ENCODE measurements at regions not wholly inside any gene's neighbourhood (a gene's known extent, or its start where the extent isn't known, plus 50 kb on each side); places are given as distances from the start of the nearest gene placed in this dataset.

DNA sequence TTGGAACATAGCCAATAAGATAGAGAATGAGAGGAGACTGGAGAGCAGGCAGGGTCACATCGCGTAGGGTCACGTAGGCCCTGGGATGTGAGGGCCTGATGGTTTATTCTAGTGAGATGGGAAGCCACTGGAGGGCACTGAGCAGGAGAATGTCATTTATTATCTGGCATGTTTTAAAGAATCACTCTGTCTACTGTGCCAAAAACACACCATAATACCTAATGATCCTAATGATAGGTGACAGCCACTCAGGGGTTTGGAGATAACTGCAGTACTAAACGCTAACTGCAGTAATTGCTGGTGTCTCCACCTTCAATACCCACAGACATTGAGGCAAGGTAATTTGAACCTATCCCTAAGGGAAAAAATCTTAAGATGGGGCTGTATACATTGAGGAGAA lies 185.4 kb downstream of the TTLL7 start:
- Mint-ChIP-seq H3K36me3 (ENCODE audit: unreplicated experiment) (no peaks in the 10 kb centered on the region), H3K4me1 (ENCODE audit: unreplicated experiment) (no peaks in the 10 kb centered on the region), H3K4me3 (ENCODE audit: unreplicated experiment) (no peak overlapping the region), H3K27me3 (ENCODE audit: unreplicated experiment) (no peaks in the 10 kb centered on the region), H3K27ac (ENCODE audit: unreplicated experiment) (no peak overlapping the region), H3K9me3 (ENCODE audit: unreplicated experiment) (no peaks in the 10 kb centered on the region)
- TF ChIP-seq, protein P1, sequence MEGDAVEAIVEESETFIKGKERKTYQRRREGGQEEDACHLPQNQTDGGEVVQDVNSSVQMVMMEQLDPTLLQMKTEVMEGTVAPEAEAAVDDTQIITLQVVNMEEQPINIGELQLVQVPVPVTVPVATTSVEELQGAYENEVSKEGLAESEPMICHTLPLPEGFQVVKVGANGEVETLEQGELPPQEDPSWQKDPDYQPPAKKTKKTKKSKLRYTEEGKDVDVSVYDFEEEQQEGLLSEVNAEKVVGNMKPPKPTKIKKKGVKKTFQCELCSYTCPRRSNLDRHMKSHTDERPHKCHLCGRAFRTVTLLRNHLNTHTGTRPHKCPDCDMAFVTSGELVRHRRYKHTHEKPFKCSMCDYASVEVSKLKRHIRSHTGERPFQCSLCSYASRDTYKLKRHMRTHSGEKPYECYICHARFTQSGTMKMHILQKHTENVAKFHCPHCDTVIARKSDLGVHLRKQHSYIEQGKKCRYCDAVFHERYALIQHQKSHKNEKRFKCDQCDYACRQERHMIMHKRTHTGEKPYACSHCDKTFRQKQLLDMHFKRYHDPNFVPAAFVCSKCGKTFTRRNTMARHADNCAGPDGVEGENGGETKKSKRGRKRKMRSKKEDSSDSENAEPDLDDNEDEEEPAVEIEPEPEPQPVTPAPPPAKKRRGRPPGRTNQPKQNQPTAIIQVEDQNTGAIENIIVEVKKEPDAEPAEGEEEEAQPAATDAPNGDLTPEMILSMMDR (IDR thresholded peaks at IDR 0.05): no peak
- no peak for DNase-seq (ENCODE audit: extremely low spot score, unreplicated experiment)

DNA sequence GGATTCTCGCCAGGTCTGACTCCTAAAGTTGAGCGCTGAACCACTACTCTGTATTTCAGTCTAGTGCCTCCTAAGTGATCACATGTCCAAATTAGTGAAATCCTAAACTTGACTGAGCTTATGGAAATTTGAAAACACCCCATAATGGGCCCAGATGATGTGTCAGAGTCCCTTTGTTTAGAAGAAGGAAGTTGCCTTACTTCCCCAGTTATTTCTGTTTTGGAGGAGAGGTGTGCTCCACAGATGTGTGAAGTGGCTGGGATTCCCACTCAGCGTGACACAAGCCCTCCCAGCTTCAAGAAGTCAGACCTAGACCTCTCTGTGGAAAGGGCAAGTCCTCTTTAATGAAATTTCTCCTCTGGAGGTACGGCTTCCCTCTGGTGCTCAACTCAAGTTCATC lies 188.8 kb downstream of the TTLL7 start:
- H3K9me3 Mint-ChIP-seq (ENCODE audit: unreplicated experiment): no peaks in the 10 kb centered on the region
- peaks cover 3% of the 10 kb centered on the region for H3K27me3 Mint-ChIP-seq (ENCODE audit: unreplicated experiment)
- H3K36me3 Mint-ChIP-seq (ENCODE audit: unreplicated experiment): no peaks in the 10 kb centered on the region
- DNase-seq (ENCODE audit: extremely low spot score, unreplicated experiment): no peak
- H3K4me3 Mint-ChIP-seq (ENCODE audit: unreplicated experiment): no peak overlapping the region
- H3K4me1 Mint-ChIP-seq (ENCODE audit: unreplicated experiment): no peaks in the 10 kb centered on the region
- TF ChIP-seq, protein P1 (IDR thresholded peaks at IDR 0.05): no peak
- no peak overlapping the region for H3K27ac Mint-ChIP-seq (ENCODE audit: unreplicated experiment)

DNA sequence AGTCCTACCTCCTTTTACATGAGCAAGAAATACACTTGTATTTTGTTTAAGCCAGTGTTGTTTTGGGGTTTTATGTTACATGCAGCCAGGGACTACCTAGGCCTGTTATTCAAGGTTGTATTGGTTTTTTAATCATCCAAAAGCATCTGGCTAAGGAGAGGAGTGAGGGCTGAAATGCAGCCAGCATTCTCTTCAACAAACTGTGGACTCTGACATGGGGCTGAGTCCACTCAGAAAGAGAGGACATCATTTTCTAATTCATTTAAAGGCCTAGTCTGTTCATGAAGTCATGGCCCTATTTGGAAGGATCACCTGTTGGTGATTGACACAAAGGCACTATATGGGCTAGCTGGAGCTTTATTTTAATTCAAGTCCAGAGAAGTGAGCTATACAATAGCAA lies 190.4 kb downstream of the TTLL7 start:
- peaks cover 3% of the 10 kb centered on the region for H3K27me3 Mint-ChIP-seq (ENCODE audit: unreplicated experiment)
- DNase-seq (ENCODE audit: extremely low spot score, unreplicated experiment): no peak
- H3K9me3 Mint-ChIP-seq (ENCODE audit: unreplicated experiment): no peaks in the 10 kb centered on the region
- no peaks in the 10 kb centered on the region for H3K4me1 Mint-ChIP-seq (ENCODE audit: unreplicated experiment)
- TF ChIP-seq, protein P1 (IDR thresholded peaks at IDR 0.05): no peak
- no peak overlapping the region for H3K27ac Mint-ChIP-seq (ENCODE audit: unreplicated experiment)
- H3K4me3 Mint-ChIP-seq (ENCODE audit: unreplicated experiment): no peak overlapping the region
- H3K36me3 Mint-ChIP-seq (ENCODE audit: unreplicated experiment): no peaks in the 10 kb centered on the region

DNA sequence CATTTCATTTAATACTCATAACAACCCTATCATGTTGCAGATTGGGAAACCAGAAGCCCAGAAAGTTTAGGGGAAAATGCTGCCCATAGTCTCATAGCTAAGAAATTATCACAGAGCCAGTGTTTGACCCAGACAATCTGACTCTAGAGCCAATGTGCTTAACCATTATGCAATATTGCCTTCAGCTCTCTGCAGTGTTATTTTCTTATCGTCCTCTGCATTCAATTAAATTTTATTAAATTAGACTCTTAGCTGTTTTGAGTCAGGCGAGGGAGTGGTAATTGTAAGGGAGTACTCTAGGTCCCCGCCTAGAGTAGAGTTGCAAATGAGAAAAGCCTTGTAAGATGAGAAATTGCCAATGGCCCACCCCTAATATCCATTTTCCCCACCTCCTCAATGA lies 191.1 kb downstream of the TTLL7 start:
- TF ChIP-seq, protein P1 (IDR thresholded peaks at IDR 0.05): no peak
- H3K9me3 Mint-ChIP-seq (ENCODE audit: unreplicated experiment): no peaks in the 10 kb centered on the region
- H3K27ac Mint-ChIP-seq (ENCODE audit: unreplicated experiment): no peak overlapping the region
- H3K4me1 Mint-ChIP-seq (ENCODE audit: unreplicated experiment): no peaks in the 10 kb centered on the region
- H3K36me3 Mint-ChIP-seq (ENCODE audit: unreplicated experiment): no peaks in the 10 kb centered on the region
- peaks cover 3% of the 10 kb centered on the region for H3K27me3 Mint-ChIP-seq (ENCODE audit: unreplicated experiment)
- no peak overlapping the region for H3K4me3 Mint-ChIP-seq (ENCODE audit: unreplicated experiment)
- no peak for DNase-seq (ENCODE audit: extremely low spot score, unreplicated experiment)

DNA sequence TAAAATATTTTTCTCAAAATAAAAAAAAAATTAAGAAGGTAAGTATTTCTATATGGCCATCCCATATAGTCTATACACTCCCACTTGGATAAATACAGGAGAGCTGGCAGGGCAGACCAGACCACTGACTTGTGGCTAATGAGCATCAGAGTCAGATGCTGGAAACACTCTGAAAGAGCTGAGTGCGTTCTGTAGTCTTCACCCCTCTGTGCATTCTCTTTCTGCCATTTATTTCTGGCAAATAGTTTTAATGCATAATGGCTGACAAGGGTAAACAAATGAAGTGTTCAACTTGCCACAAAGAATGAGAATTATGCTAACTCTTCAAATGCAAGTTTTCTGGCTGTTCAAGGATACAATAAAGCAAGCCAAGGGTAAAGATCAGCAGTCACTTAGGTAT lies 191.7 kb downstream of the TTLL7 start:
- Mint-ChIP-seq H3K9me3 (ENCODE audit: unreplicated experiment) (no peaks in the 10 kb centered on the region), H3K27me3 (ENCODE audit: unreplicated experiment) (peaks cover 6% of the 10 kb centered on the region), H3K4me3 (ENCODE audit: unreplicated experiment) (no peak overlapping the region), H3K36me3 (ENCODE audit: unreplicated experiment) (no peaks in the 10 kb centered on the region), H3K27ac (ENCODE audit: unreplicated experiment) (no peak overlapping the region), H3K4me1 (ENCODE audit: unreplicated experiment) (no peaks in the 10 kb centered on the region)
- no peak for DNase-seq (ENCODE audit: extremely low spot score, unreplicated experiment)
- TF ChIP-seq, protein P1 (IDR thresholded peaks at IDR 0.05): no peak

All from osteocyte (in vitro differentiated cells).